ENCODE measurements at regions not wholly inside any gene's neighbourhood (a gene's known extent, or its start where the extent isn't known, plus 50 kb on each side); places are given as distances from the start of the nearest gene placed in this dataset.

DNA sequence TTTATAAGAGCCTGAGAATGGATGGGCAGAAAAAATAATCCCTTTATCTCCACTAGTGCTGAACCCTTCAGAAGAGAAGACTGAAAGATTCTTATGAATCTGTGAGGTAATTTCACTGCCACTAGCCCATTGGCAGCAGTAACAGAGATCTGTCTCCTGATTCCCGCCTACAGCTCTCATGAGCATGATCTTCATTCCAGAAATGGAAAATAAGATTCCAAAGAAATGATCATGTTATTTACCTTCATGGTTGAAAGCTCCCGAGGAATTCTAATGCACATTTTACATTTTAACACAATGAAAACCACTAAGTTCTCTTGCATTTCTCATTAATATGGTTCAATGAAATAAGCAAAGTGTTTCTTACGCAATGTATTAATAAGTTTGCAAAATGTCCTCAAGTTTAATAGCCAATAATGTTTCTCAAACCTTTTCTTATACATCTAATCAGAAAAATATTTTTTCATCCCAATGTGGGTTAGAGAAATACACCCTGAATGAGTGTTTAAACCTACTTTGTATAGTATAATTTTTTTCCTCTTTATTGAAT is 905.6 kb downstream of the TMEM182 start:
- TF ChIP-seq, protein P1, sequence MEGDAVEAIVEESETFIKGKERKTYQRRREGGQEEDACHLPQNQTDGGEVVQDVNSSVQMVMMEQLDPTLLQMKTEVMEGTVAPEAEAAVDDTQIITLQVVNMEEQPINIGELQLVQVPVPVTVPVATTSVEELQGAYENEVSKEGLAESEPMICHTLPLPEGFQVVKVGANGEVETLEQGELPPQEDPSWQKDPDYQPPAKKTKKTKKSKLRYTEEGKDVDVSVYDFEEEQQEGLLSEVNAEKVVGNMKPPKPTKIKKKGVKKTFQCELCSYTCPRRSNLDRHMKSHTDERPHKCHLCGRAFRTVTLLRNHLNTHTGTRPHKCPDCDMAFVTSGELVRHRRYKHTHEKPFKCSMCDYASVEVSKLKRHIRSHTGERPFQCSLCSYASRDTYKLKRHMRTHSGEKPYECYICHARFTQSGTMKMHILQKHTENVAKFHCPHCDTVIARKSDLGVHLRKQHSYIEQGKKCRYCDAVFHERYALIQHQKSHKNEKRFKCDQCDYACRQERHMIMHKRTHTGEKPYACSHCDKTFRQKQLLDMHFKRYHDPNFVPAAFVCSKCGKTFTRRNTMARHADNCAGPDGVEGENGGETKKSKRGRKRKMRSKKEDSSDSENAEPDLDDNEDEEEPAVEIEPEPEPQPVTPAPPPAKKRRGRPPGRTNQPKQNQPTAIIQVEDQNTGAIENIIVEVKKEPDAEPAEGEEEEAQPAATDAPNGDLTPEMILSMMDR (IDR thresholded peaks at IDR 0.05) = no peak
- TF ChIP-seq POLR2A (IDR thresholded peaks at IDR 0.05; ENCODE audit: low read depth) (no peak), EP300 (IDR thresholded peaks at IDR 0.05) (no peak)
